Body of pancreas (tissue), 4 donors: ENCODE measurements at regions not wholly inside any gene's neighbourhood (a gene's known extent, or its start where the extent isn't known, plus 50 kb on each side); places are given as distances from the start of the nearest gene placed in this dataset.

ENCODE experiments used
- ATAC-seq: fragments of 150-250 bp; one replicate; pipeline ENCODE4 v1.9.1; 2016
- DNase-seq, 4 donors: peaks; one replicate each; pipeline ENCODE4 v3.0.0-alpha.2; 2019
- H3K27ac ChIP-seq, 4 donors: fragments of 200-600 bp; sonication (generic); 1 replicate in 3 of 4; 2 replicates in 1 of 4; pipeline versions ENCODE4 v1.5.1 to v1.6.1; 2016 to 2019; ENCODE audit warnings: mild to moderate bottlenecking in 1 of 4, mixed read lengths in 1 of 4, moderate library complexity in 1 of 4
- H3K27me3 ChIP-seq, 2 donors: fragments of 200-600 bp; sonication (generic); one replicate each; pipeline ENCODE4 v1.6.0; 2016; ENCODE audit warnings: mild to moderate bottlenecking in 1 of 2
- H3K36me3 ChIP-seq, 2 donors: fragments of 200-600 bp; sonication (generic); replicated peaks in 1 of 2; 2 replicates each; pipeline ENCODE4 v1.5.1; 2016; ENCODE audit warnings: low read depth in 2 of 2; ENCODE audit not compliant: insufficient read depth in 1 of 2
- H3K4me1 ChIP-seq: fragments of 200-600 bp; sonication (generic); one replicate; pipeline ENCODE4 v1.6.0; 2016
- H3K4me3 ChIP-seq, 2 donors: fragments of 200-600 bp; sonication (generic); 1 replicate in 1 of 2; 2 replicates in 1 of 2; pipeline ENCODE4 v1.5.1; 2016 to 2019
- H3K9me3 ChIP-seq, 3 donors: fragments of 200-600 bp; sonication (generic); 1 replicate in 2 of 3; 2 replicates in 1 of 3; pipeline ENCODE4 v1.5.1; 2016
- POLR2A ChIP-seq, 3 donors: fragments of 450-650 bp; IDR thresholded peaks; one replicate each; pipeline ENCODE4 v1.6.1; 2016; ENCODE audit warnings: antibody characterized with exemption in 3 of 3, mild to moderate bottlenecking in 2 of 3
- WGBS, 2 donors: methylation state at CpG; one replicate each; pipeline ENCODE4 v1.1.5; 2017; 5-methylcytosine and 5-hydroxymethylcytosine counted together
- intact Hi-C: fragments of 100-400 bp; cut with DNase I; formaldehyde crosslinking; loops from one replicate; pipeline ENCODE4 v1.15.1; 2023
- TF ChIP-seq, protein P1 (sequence below), 7 experiments: fragments of 450-650 bp in 4 of 7; fragments of 200-600 bp in 3 of 7; sonication (generic) in 3 of 7; IDR thresholded peaks; one replicate each; pipeline ENCODE4 v1.5.1; 2016 to 2019; ENCODE audit warnings: antibody characterized with exemption in 7 of 7

GRCh38 chr7:119825091-119825655 is 447.8 kb upstream of the KCND2 start:
- H3K9me3 ChIP-seq: no peaks in the 10 kb centered on the region
- no peak overlapping the region for H3K27ac ChIP-seq
- intact Hi-C loops: no loop called here
- ATAC-seq (no peak), DNase-seq (no peak)
- H3K4me3 ChIP-seq: no peak overlapping the region
- no peaks in the 10 kb centered on the region for H3K27me3 ChIP-seq
- 35 to 39% methylated on average over 3 of the region's 3 CpGs for WGBS, 2 donors
- H3K4me1 ChIP-seq: no peaks in the 10 kb centered on the region
- no peaks in the 10 kb centered on the region for H3K36me3 ChIP-seq
- TF ChIP-seq, protein P1, sequence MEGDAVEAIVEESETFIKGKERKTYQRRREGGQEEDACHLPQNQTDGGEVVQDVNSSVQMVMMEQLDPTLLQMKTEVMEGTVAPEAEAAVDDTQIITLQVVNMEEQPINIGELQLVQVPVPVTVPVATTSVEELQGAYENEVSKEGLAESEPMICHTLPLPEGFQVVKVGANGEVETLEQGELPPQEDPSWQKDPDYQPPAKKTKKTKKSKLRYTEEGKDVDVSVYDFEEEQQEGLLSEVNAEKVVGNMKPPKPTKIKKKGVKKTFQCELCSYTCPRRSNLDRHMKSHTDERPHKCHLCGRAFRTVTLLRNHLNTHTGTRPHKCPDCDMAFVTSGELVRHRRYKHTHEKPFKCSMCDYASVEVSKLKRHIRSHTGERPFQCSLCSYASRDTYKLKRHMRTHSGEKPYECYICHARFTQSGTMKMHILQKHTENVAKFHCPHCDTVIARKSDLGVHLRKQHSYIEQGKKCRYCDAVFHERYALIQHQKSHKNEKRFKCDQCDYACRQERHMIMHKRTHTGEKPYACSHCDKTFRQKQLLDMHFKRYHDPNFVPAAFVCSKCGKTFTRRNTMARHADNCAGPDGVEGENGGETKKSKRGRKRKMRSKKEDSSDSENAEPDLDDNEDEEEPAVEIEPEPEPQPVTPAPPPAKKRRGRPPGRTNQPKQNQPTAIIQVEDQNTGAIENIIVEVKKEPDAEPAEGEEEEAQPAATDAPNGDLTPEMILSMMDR (IDR thresholded peaks at IDR 0.05): no peak
- TF ChIP-seq POLR2A (IDR thresholded peaks at IDR 0.05): no peak

- H3K4me3 ChIP-seq: no peak overlapping the region
- no peaks in the 10 kb centered on the region for H3K36me3 ChIP-seq
- DNase-seq: no peak
- H3K9me3 ChIP-seq: no peaks in the 10 kb centered on the region
- H3K27me3 ChIP-seq: no peaks in the 10 kb centered on the region
- no peak overlapping the region for H3K27ac ChIP-seq
- intact Hi-C loops: no loop called here
- 90 to 94% methylated on average over 1 of the region's 1 CpG for WGBS, 2 donors
- H3K4me1 ChIP-seq: no peaks in the 10 kb centered on the region
- ATAC-seq: no peak
- TF ChIP-seq, protein P1 (IDR thresholded peaks at IDR 0.05): no peak
- no peak for TF ChIP-seq POLR2A (IDR thresholded peaks at IDR 0.05)
Observed at GRCh38 chr7:119826547-119826946, 446.4 kb upstream of the KCND2 start.

DNA sequence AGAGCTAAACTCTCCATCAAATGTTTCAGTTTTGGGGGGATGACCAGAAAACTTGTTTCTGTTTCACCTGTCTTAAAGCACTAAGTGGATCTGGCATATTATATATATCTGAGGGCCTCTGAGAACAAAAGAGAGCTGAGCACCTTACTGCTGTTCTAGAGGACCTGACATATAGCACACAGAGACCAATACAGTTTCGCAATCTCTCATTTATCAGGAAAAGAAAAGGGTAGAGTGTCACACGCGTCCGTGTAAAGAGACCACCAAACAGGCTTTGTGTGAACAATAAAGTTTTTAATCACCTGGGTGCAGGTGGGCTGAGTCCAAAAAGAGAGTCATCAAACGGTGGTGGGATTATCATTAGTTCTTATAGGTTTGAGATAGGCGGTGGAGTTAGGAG is 434.5 kb upstream of the KCND2 start:
- TF ChIP-seq POLR2A (IDR thresholded peaks at IDR 0.05): no peak
- TF ChIP-seq, protein P1 (IDR thresholded peaks at IDR 0.05): no peak
- Histone ChIP-seq H3K36me3 (no peaks in the 10 kb centered on the region), H3K27ac (no peak overlapping the region), H3K4me3 (no peak overlapping the region), H3K9me3 (no peaks in the 10 kb centered on the region), H3K27me3 (no peaks in the 10 kb centered on the region), H3K4me1 (no peaks in the 10 kb centered on the region)
- 67 to 70% methylated on average over 6 of the region's 6 CpGs for WGBS, 2 donors
- ATAC-seq: no peak
- no peak for DNase-seq
- intact Hi-C loops: no loop called here

DNA sequence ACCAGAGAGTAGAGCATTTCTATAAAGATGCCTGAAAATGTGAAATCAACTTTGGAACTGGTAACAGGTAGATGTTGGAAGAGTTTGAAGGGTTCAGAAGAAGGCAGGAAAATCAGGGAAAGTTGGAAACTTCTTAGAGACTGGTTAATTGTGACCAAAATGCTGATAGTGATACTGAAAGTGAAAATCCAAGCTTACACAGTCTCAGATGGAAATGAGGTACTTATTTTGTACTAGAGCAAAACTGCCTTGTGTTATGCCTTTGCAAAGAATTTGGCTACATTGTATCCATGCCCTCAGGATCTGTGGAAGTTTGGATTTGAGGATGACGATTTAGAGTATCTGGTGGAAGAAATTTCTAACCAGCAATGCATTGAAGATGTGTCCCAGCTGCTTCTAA is 430.6 kb upstream of the KCND2 start:
- no peaks in the 10 kb centered on the region for H3K36me3 ChIP-seq
- no peak overlapping the region for H3K27ac ChIP-seq
- no peaks in the 10 kb centered on the region for H3K4me1 ChIP-seq
- DNase-seq (no peak), ATAC-seq (no peak)
- H3K9me3 ChIP-seq: no peaks in the 10 kb centered on the region
- no peak for TF ChIP-seq POLR2A (IDR thresholded peaks at IDR 0.05)
- TF ChIP-seq, protein P1 (IDR thresholded peaks at IDR 0.05): no peak
- intact Hi-C loops: no loop called here
- no peaks in the 10 kb centered on the region for H3K27me3 ChIP-seq
- 16 to 27% methylated on average over 1 of the region's 1 CpG for WGBS, 2 donors
- no peak overlapping the region for H3K4me3 ChIP-seq

GRCh38 chr7:119842786-119843185 is 430.2 kb upstream of the KCND2 start:
- TF ChIP-seq, protein P1 (IDR thresholded peaks at IDR 0.05): no peak
- no peak for TF ChIP-seq POLR2A (IDR thresholded peaks at IDR 0.05)
- Histone ChIP-seq H3K36me3 (no peaks in the 10 kb centered on the region), H3K27ac (no peak overlapping the region), H3K9me3 (no peaks in the 10 kb centered on the region), H3K4me3 (no peak overlapping the region), H3K4me1 (no peaks in the 10 kb centered on the region), H3K27me3 (no peaks in the 10 kb centered on the region)
- intact Hi-C loops: no loop called here
- ATAC-seq: no peak
- WGBS, 2 donors: 10 to 43% methylated on average over 1 of the region's 1 CpG
- DNase-seq: no peak
